Vagina (tissue), 2 donors: ENCODE measurements at regions not wholly inside any gene's neighbourhood (a gene's known extent, or its start where the extent isn't known, plus 50 kb on each side); places are given as distances from the start of the nearest gene placed in this dataset.

Source experiments
- POLR2A ChIP-seq, 2 donors: fragments of 450-650 bp; IDR thresholded peaks; one replicate each; pipeline ENCODE4 v1.6.1; 2017; ENCODE audit warnings: antibody characterized with exemption in 2 of 2, mild to moderate bottlenecking in 2 of 2, moderate library complexity in 2 of 2
- TF ChIP-seq, protein P1 (sequence below), 3 experiments: fragments of 450-650 bp in 2 of 3; fragments of 200-600 bp in 1 of 3; sonication (generic) in 1 of 3; IDR thresholded peaks; one replicate each; pipeline ENCODE4 v1.5.1; 2017 to 2019; ENCODE audit warnings: antibody characterized with exemption in 3 of 3, mild to moderate bottlenecking in 2 of 3, moderate library complexity in 2 of 3

DNA sequence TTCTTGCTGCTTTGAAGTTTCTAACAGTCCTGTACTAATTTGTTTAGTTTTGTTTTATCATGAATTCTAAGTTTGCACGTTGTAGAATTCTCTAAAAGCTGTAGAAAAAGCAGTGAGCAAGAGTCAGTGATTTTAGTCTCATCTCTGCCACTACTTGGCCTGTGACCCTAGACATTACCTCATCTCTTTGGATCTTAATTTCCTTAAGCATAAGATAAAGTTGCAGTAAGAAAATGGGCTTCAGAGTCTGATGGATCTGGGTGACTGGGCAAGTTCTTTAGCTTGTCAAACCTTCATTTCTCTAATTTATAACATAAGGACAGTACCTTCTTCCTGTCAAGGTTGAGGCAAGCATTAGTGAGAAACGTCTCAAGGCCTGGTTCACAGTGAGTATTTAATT is 247.9 kb downstream of the DMRT2 start:
- TF ChIP-seq, protein P1, sequence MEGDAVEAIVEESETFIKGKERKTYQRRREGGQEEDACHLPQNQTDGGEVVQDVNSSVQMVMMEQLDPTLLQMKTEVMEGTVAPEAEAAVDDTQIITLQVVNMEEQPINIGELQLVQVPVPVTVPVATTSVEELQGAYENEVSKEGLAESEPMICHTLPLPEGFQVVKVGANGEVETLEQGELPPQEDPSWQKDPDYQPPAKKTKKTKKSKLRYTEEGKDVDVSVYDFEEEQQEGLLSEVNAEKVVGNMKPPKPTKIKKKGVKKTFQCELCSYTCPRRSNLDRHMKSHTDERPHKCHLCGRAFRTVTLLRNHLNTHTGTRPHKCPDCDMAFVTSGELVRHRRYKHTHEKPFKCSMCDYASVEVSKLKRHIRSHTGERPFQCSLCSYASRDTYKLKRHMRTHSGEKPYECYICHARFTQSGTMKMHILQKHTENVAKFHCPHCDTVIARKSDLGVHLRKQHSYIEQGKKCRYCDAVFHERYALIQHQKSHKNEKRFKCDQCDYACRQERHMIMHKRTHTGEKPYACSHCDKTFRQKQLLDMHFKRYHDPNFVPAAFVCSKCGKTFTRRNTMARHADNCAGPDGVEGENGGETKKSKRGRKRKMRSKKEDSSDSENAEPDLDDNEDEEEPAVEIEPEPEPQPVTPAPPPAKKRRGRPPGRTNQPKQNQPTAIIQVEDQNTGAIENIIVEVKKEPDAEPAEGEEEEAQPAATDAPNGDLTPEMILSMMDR (IDR thresholded peaks at IDR 0.05) = no peak
- no peak for TF ChIP-seq POLR2A (IDR thresholded peaks at IDR 0.05)
